HG02610 (cell line): ENCODE measurements at regions not wholly inside any gene's neighbourhood (a gene's known extent, or its start where the extent isn't known, plus 50 kb on each side); places are given as distances from the start of the nearest gene placed in this dataset.

ENCODE experiments used
- ATAC-seq: cut with Tn5 transposase; IDR thresholded peaks from one replicate; pipeline ENCODE4 v1.9.1; 2021; ENCODE audit warnings: mild to moderate bottlenecking, moderate library complexity; ENCODE audit not compliant: unreplicated experiment

DNA sequence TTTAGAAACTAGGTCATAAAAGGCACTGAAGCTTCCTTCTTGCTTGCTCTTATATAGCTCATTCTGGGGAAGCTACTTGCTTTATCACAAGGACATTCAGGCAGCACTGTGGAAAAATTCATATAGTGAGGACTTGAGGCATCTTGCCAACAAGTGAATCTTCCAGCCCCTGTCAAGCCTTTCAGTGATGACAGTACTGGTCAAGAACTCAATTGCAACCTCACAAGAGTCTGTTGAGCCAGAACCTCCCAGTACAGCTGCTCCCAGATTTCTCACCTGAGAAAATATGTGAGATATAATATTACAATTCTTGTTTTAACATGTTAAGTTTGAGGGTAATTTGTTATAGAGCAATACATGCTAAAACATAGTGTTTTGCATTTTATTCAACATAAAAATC, 2011.0 kb upstream of the NUDT12 start:
- no peak for ATAC-seq

DNA sequence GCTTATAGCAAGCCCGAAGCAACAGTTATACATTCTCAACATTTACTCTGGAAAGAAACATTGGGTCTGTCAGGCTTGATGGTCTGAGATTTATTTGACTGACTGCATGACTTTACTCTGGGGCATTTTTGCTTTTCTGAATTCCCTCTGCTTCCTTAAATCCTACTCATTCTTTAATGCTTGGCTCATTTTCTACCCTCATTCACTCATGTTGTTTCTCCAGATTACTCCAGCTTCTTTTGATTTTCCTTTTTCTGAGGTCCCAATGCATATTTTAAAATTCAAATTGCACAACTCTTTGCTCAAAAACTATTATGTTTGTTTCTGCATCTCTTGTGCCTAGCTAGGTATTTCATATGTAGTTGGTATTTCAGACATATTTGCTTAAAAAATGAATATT, 2002.9 kb upstream of the NUDT12 start:
- ATAC-seq: no peak

DNA sequence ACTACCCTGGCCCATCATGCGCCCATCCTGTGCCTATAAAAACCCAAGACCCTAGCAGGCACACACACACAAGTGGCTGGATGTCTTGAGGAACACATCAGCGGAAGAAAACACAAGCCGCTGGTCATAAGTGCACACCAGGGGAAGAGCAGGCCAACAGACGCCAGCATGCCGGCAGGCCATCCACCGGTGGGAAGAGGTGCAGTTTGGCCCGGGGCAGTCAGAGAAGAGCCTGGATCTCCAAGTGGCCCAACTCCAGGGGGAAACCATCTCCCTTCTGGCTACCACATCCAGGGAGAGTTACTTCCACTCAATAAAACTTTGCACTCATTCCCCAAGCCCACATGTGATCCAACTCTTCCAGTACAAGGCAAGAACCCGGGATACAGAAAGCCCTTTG, 2001.3 kb upstream of the NUDT12 start:
- no peak for ATAC-seq

DNA sequence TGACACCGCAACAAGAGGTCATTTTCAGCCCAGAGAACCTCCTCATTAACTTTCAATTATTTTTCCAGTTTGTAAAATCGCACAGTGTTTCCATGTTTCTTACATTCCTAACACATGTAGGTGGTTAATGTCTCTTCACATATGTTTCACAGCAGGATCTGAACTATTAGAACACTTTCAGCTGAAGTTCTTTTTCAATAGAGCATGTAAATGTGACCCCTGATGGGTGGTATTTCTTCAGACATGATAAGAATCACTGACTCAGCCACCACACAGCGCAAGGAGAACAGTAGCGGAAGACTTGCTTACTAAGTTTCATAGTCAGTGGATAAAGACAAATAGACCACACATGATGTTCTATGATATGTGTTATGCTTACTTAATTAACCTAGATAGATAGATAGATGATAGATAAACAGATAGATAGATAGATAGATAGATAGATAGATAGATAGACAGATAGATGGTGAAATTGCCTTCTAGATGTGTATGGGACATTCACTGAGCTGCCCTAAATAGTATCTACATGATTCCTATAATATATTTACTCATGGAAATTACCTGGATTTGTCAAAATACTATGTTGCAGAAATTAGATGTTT, 1992.1 kb upstream of the NUDT12 start:
- no peak for ATAC-seq

DNA sequence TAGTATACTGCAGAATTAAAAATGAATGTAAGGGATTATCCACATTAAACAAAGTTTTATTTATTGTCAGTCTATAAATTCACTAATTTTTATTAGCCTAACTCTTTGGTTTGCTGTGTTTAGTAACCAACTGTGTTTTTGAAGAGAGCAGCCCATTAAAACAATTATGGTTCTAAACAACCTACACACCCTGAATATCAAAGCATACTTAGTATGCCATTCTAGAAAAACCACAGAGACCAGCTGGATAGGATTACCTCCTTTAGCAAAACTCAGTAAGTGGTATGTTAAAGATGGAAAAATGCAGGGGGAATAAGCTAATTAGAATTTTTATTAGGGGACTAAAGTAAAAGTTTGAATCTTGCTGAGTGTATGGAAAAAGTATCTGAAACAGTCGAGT, 1981.7 kb upstream of the NUDT12 start:
- no peak for ATAC-seq

DNA sequence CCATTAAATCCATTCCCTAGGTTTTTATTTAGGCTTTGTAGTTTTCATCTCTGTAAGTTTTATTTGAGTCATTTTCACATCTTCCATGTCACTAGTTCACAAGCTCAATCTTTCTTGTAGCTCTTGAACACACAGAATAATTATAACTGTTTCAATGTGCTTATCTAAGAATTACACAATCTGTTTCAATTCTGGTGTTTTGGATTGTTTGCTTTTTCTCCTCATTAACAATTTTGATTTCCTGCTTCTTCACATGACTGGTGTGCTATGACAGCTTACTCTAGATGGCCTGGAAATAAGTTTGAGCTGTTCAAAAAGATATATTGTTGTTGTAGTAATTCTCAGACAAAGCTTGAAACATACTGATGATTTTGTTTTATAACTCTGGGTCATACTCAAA, 1974.1 kb upstream of the NUDT12 start:
- no peak for ATAC-seq

DNA sequence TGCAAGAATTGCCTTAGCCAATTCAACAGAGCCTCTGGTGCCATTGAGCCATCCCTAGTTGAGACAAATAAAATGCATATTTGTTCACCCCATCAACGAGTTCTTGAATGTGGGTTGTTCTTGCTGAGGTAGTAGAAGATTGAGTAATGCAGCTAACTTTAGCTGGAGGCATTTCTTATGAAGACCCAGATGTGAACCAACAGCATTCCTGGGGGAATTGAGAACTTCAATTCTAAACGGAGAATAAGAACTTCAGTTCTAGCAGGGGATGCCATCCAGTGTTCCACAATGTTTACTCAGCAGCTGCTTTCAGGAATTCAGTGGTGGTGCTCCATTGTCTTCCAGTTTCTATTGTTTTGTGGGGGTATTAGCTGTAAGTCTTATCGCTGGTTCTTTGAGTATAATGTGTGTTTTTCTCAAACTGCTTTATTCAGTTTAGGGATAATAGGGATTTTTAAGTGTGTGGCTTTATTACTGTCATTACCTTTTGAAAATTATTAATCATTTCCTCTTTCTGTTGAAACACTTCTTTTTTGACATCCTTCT, 1968.2 kb upstream of the NUDT12 start:
- no peak for ATAC-seq

DNA sequence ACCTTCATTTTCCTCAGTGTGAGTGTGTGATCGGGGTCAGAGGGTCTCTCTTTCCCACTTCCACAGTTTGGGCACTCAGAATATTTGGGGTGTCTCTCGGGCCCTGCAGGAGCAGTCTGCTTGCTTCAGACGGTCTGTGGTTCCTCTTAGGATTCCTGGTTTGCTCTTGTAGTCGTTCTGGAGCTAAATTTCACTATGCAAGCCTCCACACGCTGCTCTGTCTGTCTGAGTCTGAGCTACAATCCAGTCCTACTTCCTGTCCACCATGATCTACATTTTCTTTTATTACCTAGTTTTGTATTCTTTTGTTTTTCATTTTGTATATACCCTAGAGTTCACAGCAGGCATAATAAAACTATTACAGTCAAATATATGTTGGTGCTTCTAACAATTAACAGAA, 1967.3 kb upstream of the NUDT12 start:
- ATAC-seq: no peak

DNA sequence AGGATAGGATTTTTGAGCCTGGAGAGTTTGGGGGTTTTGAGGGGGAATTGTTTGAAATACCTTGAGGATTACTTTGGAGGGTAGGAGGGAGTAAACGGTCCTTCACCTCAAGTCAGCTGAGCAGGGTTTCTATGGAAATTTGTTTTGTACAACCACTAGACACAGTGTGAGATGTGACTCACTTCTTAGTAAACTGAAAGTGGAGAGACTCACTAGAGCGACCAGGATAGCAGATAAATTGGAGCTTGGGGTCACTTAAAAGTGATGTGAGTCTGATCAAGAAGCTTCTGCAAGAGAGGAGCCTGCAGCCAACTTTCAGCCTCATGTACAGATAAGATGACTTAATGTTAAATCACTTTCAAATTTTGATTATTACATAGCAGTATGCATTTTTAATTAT, 1945.9 kb upstream of the NUDT12 start:
- no peak for ATAC-seq

DNA sequence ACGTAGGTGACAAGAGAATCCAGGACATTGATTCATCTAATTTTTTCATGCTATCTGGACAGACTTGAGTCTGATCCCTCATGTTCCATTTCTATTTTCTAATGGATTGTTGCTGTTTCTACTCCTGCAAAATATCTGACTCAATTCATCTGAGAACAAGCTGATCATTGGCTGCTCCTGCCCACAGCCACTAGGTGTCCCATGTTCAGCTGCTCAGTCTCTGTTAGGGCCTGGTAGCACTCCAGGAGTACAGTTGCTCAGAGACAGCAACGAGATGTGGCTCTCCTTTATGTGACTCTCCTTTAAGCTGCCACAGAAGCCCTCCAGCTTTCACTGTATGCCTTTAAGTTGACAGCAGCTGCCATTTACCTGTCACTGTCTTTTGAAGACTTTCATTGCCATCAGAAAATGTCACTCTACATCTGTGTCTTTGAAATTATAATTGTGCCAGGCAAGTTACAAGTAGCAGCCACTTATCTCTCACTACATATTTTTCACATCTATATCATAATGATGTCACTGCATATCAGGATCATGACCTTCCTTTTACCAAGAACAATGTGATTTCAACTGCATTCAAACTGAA, 1944.2 kb upstream of the NUDT12 start:
- ATAC-seq: no peak

DNA sequence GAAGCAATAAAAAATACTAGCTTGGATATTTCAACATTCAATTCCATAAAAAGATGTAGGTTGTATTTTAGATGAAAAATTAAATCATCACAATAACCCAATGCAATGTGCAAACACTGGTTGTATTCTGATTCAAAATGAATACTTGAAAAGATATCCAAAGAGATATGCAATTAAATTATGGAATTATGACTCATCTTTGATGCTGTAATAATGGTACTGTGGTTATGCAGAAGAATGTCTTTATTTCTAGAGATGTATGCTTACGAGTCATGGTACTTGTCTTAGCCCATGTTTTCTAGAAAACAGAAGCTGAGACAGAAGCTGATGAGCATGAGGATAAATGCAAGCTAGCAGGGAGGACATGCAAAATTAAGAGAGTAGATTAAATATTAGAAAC, 1941.4 kb upstream of the NUDT12 start:
- ATAC-seq: no peak

DNA sequence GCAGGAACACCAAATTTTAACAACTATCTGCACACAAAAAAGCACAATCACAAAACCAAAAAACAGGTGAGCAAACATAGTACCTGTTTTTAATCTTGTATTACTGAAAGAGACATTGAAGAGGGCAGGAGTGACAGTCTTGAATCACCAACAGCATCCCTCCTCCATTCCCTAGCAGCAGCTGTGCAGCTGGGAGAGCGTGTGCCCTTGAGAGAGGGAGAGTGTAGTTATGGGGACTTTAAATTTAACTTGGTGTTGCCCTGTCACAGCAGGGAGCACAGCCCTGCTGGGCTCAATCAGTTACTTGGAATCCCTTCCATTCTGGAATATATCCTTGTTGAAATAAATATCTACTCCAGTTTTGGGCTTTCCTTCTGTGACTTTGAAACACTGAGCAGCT, 1938.7 kb upstream of the NUDT12 start:
- ATAC-seq: no peak

DNA sequence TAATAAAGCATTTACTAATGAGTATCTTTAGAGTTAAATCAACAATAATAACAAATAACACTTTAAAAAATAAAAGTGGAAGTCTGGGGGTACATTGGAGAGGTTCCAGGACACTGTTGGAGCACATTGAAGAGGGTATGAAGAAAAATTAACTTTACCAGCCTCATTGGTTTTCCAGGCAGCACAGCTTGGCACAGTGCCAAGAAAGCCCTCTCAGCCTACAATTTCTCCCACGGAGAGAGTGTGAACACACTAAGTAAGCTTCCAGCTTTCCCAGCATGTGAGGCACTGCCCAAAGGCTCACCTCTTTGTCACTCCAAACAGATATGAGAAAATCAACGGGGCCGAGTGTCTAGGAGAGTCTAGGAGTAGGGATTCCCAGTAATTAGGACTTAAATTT, 1912.8 kb upstream of the NUDT12 start:
- ATAC-seq: no peak

DNA sequence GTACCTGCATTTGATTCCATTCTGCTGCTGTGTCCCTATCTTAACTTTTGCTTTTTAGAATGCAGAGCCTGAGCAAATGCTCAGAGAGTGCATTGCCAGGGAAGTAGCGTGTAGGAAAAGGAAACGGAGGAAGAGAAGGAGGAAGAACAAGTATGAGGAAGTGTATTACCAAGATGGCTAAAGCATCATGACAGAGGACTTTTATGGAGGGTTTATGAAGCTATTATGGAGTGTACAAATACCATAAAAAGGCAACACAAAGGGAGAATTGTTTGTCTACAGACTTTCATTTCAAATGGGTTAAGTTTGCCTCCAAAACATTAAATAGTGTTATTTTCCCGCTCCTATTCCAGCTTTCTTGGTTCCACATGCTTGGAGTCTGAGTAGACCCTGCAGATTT, 1899.8 kb upstream of the NUDT12 start:
- ATAC-seq: no peak

DNA sequence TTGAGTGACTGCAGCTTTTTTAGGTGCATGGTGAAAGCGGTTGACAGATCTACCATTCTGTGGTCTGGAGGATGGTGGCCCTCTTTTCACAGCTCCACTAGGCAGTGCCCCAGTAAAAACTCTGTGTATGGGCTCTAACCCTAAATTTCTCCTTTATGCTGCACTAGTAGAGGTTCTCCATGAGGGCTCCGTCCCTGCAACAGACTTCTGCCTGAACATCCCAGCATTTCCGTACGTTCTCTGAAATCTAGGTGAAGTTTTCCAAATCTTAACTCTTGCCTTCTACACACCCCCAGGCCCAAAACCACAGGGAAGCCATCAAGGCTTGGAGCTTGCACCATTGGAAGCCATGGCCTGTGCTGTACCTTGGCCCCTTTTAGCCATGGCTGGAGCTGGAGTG, 1898.1 kb upstream of the NUDT12 start:
- ATAC-seq: no peak

DNA sequence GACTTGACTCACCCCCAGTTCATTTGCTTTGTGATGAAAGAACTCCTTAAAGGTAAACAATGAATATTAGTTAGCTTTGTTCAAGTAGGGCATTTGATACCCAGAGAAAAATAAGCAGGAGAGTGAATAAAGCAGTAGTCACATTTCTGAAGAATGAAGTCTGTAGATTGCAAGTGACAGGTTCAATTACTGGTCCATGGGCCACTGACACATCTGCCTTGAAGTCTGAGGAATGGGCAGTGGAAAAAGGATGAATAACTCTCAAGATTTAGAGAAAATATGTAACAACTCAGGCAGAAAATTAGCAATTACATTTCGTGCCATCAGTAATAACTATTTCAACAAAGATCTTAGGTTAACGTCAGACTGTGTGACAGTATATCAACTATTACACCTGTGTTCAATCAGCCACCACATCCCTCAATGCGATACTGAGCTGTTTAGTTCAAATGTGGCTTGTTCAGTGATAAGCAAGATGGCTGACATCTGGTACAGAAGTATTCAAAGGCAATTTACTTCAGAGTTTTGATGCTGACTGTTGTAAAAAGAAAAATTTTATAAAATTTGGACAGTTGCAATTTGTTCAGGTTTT, 1890.7 kb upstream of the NUDT12 start:
- no peak for ATAC-seq

DNA sequence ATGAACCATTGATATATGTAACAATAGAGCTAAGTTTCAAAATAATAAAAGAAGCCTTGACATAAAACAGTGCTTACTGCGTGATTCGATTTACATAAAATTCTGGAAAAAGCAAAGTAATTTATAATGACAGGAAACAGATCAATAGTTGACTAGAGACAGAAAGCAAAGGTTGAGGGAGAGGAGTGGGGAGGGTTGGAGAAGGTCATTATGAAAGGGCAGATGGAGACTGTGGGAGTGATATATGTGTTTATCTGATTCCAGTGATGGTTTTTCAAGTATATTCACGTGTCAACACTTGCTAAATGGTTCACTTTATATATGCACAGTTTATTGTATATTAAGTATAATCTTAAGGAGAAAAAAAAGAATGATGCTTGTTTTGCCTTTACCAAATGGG, 1885.7 kb upstream of the NUDT12 start:
- ATAC-seq: no peak

DNA sequence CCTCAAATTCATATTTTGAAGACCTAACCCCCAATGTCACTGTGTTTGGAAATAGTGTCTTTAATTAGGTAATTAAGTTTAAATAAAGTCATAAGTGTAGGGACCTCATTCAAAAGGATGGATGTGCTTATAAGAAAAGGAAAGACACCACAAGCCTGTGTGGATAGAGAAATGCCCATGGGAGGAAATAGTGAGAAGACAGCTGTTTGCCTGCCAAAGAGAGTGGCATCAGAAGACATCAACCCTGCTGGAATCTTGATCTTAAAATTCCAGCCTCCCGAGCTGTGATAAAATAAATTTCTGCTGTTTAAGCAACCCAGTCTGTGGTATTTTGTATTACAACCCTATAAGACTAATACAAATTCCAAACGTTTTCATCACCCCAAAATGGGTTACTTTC, 1867.9 kb upstream of the NUDT12 start:
- no peak for ATAC-seq

DNA sequence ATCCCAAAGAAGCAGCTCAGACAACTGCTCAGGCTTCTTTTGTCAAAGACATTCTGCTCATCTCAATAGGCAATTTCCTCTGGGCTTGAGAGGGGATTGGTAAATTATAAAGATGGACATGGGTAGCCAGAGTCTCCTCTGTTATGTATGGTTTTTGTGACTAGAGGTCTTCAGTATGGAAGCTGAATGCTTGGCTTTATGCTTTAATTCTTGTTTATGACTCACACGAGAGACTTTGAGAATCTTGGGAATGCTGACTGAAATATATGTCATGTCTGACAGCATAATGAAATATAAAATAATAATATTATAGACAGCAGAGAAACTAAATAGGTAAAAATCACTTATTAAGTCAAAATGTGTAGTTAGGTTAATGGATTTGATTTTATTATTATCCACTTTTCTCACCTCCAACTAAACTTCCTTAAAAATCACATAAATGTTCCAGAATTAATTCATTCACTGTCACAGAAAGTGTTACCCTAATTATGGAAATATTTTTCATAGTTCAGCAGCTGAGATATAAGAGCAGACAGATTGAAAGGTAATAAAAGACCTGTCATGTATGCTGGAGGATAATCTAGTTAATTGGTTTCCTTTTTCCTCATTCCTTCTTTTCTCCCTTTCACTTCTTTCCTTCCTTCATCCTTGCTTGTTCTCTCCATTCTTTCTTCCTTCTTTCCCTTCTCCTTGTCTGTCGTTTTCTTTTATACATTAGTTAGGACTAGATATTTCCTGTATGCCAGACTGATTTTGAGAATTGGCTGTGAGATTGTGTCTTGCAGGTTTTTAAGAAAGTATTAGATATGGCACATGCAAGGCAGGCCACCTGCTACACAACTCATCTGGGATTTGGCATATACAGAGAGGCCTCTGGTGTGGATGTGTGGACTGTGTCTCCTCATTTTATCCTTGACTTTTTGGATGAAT, 1866.1 kb upstream of the NUDT12 start:
- no peak for ATAC-seq

DNA sequence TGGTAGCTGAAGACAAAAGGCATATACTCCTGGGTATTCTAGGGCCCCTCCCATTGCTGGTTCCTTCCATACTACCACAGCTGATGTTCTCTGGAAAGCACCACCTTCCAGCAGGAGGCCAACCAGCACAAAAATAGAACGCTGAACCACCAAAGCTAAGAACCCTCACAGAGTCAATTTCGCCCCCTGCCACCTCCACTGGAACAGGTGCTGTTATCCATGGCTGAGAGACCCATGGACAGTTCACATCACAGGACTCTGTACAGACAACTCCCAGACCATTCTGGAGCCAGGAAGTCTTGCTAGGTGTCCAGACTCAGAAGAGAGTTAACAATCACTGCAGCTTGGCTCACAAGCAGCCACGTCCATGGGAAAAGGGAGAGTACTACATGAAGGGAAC, 1851.5 kb upstream of the NUDT12 start:
- ATAC-seq: no peak

DNA sequence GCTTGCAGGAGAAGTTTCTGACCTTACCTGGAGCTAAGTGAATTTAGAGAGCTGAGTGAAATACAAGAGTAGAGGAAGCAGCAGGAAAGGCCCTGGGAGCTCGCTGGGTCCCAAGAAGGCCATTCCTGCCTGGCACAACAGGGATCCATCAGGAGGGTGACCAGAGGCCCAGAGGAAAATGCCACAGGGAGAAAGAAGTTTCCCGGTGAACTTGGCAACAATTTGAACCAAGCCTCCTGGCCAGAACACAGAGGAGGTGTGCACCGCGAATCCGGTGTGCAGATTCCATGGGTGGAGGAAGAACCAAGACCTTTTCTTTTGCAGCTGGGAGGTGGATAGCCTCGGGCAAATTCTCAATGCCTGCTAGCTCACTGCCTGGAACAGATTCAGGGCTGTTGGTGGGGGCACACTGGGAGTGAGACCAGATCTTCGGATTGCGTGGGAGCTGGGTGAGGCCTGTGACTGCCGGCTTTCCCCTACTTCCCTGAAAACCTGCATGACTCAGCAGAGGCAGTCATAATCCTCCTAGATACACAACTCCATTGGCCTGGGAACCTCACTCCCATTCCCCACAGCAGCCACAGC, 1850.9 kb upstream of the NUDT12 start:
- no peak for ATAC-seq
